ENCODE measurements at regions not wholly inside any gene's neighbourhood (a gene's known extent, or its start where the extent isn't known, plus 50 kb on each side); places are given as distances from the start of the nearest gene placed in this dataset.

DNA sequence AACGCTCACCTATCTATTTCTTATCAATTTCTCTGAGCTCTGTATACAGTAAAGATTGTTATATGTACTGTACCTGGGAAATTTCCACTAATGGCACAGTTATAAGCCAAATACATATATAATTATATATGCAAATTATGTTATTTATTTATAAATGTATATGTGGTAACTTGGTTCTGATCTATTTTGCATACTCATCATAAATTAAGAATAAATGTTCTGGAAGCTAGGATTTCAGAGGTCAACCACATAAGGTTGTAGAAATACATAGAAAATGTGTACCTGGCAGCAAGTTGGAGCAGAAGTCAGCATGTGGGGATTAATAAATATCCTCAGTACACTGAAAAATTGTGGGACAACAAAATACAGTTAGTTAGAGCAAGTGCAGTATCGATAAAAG is 353.7 kb upstream of the ZNF521 start:
- Mint-ChIP-seq H3K4me1 (no peaks in the 10 kb centered on the region), H3K4me3 (no peak overlapping the region), H3K27ac (no peak overlapping the region), H3K9me3 (ENCODE audit: insufficient read depth) (no peaks in the 10 kb centered on the region), H3K27me3 (no peaks in the 10 kb centered on the region)
- CTCF ChIA-PET = no interaction called here
- Histone ChIP-seq H3K4me3 (ENCODE audit: control extremely low read depth in 1 of 5, extremely low read depth in 1 of 5, insufficient read depth in 1 of 5, low read depth in 2 of 5, low read length in 4 of 5) (no peak overlapping the region), H3K27ac (ENCODE audit: low read length in 2 of 2) (no peak overlapping the region), H3K4me2 (replicated peaks; ENCODE audit: low read depth, low read length, poor library complexity, severe bottlenecking) (no peak overlapping the region), H3K27me3 (replicated peaks in 1 of 4; ENCODE audit: control extremely low read depth in 1 of 4, control insufficient read depth in 3 of 4, insufficient read depth in 4 of 4, low read length in 3 of 4) (no peaks in the 10 kb centered on the region), H3K9ac (ENCODE audit: low read length) (no peak overlapping the region), H3K9me3 (ENCODE audit: control extremely low read depth in 1 of 3, control insufficient read depth in 2 of 3, insufficient read depth in 1 of 3, low read length in 2 of 3) (no peaks in the 10 kb centered on the region), H2AFZ (ENCODE audit: insufficient read depth, low read depth, low read length, poor library complexity, severe bottlenecking) (no peak overlapping the region), H3K36me3 (replicated peaks in 1 of 2; ENCODE audit: control extremely low read depth in 1 of 2, control insufficient read depth in 1 of 2, extremely low read depth in 1 of 2, insufficient read depth in 2 of 2, low read length in 1 of 2) (no peaks in the 10 kb centered on the region), H4K20me1 (ENCODE audit: control insufficient read depth, insufficient read depth, low read length, poor library complexity, severe bottlenecking) (no peaks in the 10 kb centered on the region), H3K4me1 (ENCODE audit: control insufficient read depth in 2 of 2, insufficient read depth in 2 of 2, low read length in 2 of 2) (no peaks in the 10 kb centered on the region), H3K79me2 (ENCODE audit: control insufficient read depth, insufficient read depth, low read length) (no peaks in the 10 kb centered on the region)
- TF ChIP-seq, protein P1, sequence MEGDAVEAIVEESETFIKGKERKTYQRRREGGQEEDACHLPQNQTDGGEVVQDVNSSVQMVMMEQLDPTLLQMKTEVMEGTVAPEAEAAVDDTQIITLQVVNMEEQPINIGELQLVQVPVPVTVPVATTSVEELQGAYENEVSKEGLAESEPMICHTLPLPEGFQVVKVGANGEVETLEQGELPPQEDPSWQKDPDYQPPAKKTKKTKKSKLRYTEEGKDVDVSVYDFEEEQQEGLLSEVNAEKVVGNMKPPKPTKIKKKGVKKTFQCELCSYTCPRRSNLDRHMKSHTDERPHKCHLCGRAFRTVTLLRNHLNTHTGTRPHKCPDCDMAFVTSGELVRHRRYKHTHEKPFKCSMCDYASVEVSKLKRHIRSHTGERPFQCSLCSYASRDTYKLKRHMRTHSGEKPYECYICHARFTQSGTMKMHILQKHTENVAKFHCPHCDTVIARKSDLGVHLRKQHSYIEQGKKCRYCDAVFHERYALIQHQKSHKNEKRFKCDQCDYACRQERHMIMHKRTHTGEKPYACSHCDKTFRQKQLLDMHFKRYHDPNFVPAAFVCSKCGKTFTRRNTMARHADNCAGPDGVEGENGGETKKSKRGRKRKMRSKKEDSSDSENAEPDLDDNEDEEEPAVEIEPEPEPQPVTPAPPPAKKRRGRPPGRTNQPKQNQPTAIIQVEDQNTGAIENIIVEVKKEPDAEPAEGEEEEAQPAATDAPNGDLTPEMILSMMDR (IDR thresholded peaks at IDR 0.05) = no peak
- TF ChIP-seq EZH2 (IDR thresholded peaks at IDR 0.05; ENCODE audit: borderline replicate concordance, insufficient read depth, low read depth, low read length, poor library complexity, severe bottlenecking) = no peak
- intact Hi-C loops (cut with micrococcal nuclease) = no loop called here
- no peak for ATAC-seq (ENCODE audit: low read depth)
- POLR2A ChIA-PET = no interaction called here
- WGBS (ENCODE audit: insufficient coverage) = no CpG with 5 or more reads among the region's 2 CpGs
- no peak for DNase-seq

DNA sequence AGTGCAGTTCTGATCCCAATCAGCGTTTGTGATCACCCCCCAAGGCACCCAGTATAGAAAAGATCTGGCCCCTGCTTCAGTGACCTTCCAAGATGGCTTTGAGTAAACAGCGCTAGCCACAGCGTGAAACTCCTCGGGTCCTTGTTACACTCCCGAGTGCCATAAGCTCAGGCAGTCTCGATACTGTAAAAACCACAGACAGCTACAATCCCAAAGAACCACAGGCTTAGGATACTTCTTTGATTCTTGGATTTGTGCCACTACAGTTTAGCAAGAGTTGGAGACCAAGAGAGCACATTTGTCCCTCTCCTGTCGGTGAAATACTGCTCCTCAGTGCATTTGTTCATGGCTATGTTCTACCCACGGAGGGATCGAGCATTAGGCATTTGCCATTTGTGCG is 352.5 kb upstream of the ZNF521 start:
- 96% methylated on average over 10 of the region's 10 CpGs for whole genome bisulfite sequencing (ENCODE audit: insufficient coverage)
- H3K9ac ChIP-seq (ENCODE audit: low read length) = no peak overlapping the region
- no peaks in the 10 kb centered on the region for H3K36me3 ChIP-seq (replicated peaks in 1 of 2; ENCODE audit: control extremely low read depth in 1 of 2, control insufficient read depth in 1 of 2, extremely low read depth in 1 of 2, insufficient read depth in 2 of 2, low read length in 1 of 2)
- ATAC-seq (ENCODE audit: low read depth) (no peak), DNase-seq (no peak)
- no peaks in the 10 kb centered on the region for H3K9me3 ChIP-seq (ENCODE audit: control extremely low read depth in 1 of 3, control insufficient read depth in 2 of 3, insufficient read depth in 1 of 3, low read length in 2 of 3)
- H4K20me1 ChIP-seq (ENCODE audit: control insufficient read depth, insufficient read depth, low read length, poor library complexity, severe bottlenecking) = no peaks in the 10 kb centered on the region
- ChIA-PET CTCF (no interaction called here), POLR2A (no interaction called here)
- H3K4me3 ChIP-seq (ENCODE audit: control extremely low read depth in 1 of 5, extremely low read depth in 1 of 5, insufficient read depth in 1 of 5, low read depth in 2 of 5, low read length in 4 of 5) = no peak overlapping the region
- Mint-ChIP-seq H3K27ac (no peak overlapping the region), H3K9me3 (ENCODE audit: insufficient read depth) (no peaks in the 10 kb centered on the region), H3K4me1 (no peaks in the 10 kb centered on the region), H3K4me3 (no peak overlapping the region), H3K27me3 (peaks cover 6% of the 10 kb centered on the region)
- intact Hi-C loops (cut with micrococcal nuclease) = no loop called here
- H3K79me2 ChIP-seq (ENCODE audit: control insufficient read depth, insufficient read depth, low read length) = no peaks in the 10 kb centered on the region
- no peak overlapping the region for H3K4me2 ChIP-seq (replicated peaks; ENCODE audit: low read depth, low read length, poor library complexity, severe bottlenecking)
- no peak overlapping the region for H2AFZ ChIP-seq (ENCODE audit: insufficient read depth, low read depth, low read length, poor library complexity, severe bottlenecking)
- TF ChIP-seq, protein P1 (IDR thresholded peaks at IDR 0.05) = no peak
- no peak for TF ChIP-seq EZH2 (IDR thresholded peaks at IDR 0.05; ENCODE audit: borderline replicate concordance, insufficient read depth, low read depth, low read length, poor library complexity, severe bottlenecking)
- no peaks in the 10 kb centered on the region for H3K27me3 ChIP-seq (replicated peaks in 1 of 4; ENCODE audit: control extremely low read depth in 1 of 4, control insufficient read depth in 3 of 4, insufficient read depth in 4 of 4, low read length in 3 of 4)
- H3K4me1 ChIP-seq (ENCODE audit: control insufficient read depth in 2 of 2, insufficient read depth in 2 of 2, low read length in 2 of 2) = no peaks in the 10 kb centered on the region
- no peak overlapping the region for H3K27ac ChIP-seq (ENCODE audit: low read length in 2 of 2)

All from B cell (primary cell).